IPS-18c (cell line): ENCODE measurements at regions not wholly inside any gene's neighbourhood (a gene's known extent, or its start where the extent isn't known, plus 50 kb on each side); places are given as distances from the start of the nearest gene placed in this dataset.

ENCODE experiments used
- H3K4me3 ChIP-seq: 2 replicates; pipeline ENCODE4 v1.7.0; 2013; ENCODE audit warnings: low read depth, mild to moderate bottlenecking, low read length, moderate library complexity; ENCODE audit not compliant: insufficient read depth
- H3K9me3 ChIP-seq: one replicate; pipeline ENCODE4 v1.6.1; 2013; ENCODE audit warnings: mild to moderate bottlenecking, low read length, moderate library complexity; ENCODE audit not compliant: control insufficient read depth, insufficient read depth

GRCh38 chr3:67783281-67784250, 129.2 kb upstream of the SUCLG2 start:
- H3K9me3 ChIP-seq, result peaks cover 2% of the 10 kb centered on the region
- H3K4me3 ChIP-seq, result no peak overlapping the region

- no peak overlapping the region for H3K4me3 ChIP-seq
- peaks cover 2% of the 10 kb centered on the region for H3K9me3 ChIP-seq
These were observed 127.5 kb upstream of the SUCLG2 start for GRCh38 chr3:67781871-67782270.

GRCh38 chr3:67781218-67781617, 126.8 kb upstream of the SUCLG2 start:
- no peak overlapping the region for H3K4me3 ChIP-seq
- peaks cover 2% of the 10 kb centered on the region for H3K9me3 ChIP-seq

GRCh38 chr3:67774676-67775075, 120.3 kb upstream of the SUCLG2 start:
- Histone ChIP-seq H3K9me3 (no peaks in the 10 kb centered on the region), H3K4me3 (no peak overlapping the region)

- Histone ChIP-seq H3K4me3 (no peak overlapping the region), H3K9me3 (no peaks in the 10 kb centered on the region)
These were observed 111.2 kb upstream of the SUCLG2 start for GRCh38 chr3:67765575-67765974.

GRCh38 chr3:67745296-67745695, 90.9 kb upstream of the SUCLG2 start:
- H3K9me3 ChIP-seq, result no peaks in the 10 kb centered on the region
- H3K4me3 ChIP-seq, result no peak overlapping the region

- Histone ChIP-seq H3K9me3 (no peaks in the 10 kb centered on the region), H3K4me3 (no peak overlapping the region)
These were observed 90.3 kb upstream of the SUCLG2 start for GRCh38 chr3:67744699-67745098.

- Histone ChIP-seq H3K9me3 (no peaks in the 10 kb centered on the region), H3K4me3 (no peak overlapping the region)
These were observed 85.4 kb upstream of the SUCLG2 start for GRCh38 chr3:67739851-67740250.

GRCh38 chr3:67737906-67738865, 83.8 kb upstream of the SUCLG2 start:
- H3K4me3 ChIP-seq, result no peak overlapping the region
- H3K9me3 ChIP-seq, result no peaks in the 10 kb centered on the region

GRCh38 chr3:67737140-67737539, 82.7 kb upstream of the SUCLG2 start:
- H3K9me3 ChIP-seq, result no peaks in the 10 kb centered on the region
- H3K4me3 ChIP-seq, result no peak overlapping the region

- H3K4me3 ChIP-seq, result no peak overlapping the region
- H3K9me3 ChIP-seq, result no peaks in the 10 kb centered on the region
These were observed 79.0 kb upstream of the SUCLG2 start for GRCh38 chr3:67733269-67733950.

GRCh38 chr3:67724434-67724833, 70.0 kb upstream of the SUCLG2 start:
- no peaks in the 10 kb centered on the region for H3K9me3 ChIP-seq
- no peak overlapping the region for H3K4me3 ChIP-seq

GRCh38 chr3:67723863-67724262, 69.5 kb upstream of the SUCLG2 start:
- Histone ChIP-seq H3K9me3 (no peaks in the 10 kb centered on the region), H3K4me3 (no peak overlapping the region)

GRCh38 chr3:67719333-67719732, 64.9 kb upstream of the SUCLG2 start:
- no peak overlapping the region for H3K4me3 ChIP-seq
- no peaks in the 10 kb centered on the region for H3K9me3 ChIP-seq

- H3K4me3 ChIP-seq, result no peak overlapping the region
These were observed 61.6 kb upstream of the SUCLG2 start for GRCh38 chr3:67715971-67716370.

GRCh38 chr3:67713764-67714469, 59.5 kb upstream of the SUCLG2 start:
- Histone ChIP-seq H3K4me3 (no peak overlapping the region), H3K9me3 (no peaks in the 10 kb centered on the region)

More at GRCh38 chr3:67715971-67716370, 61.6 kb upstream of the SUCLG2 start:
- no peaks in the 10 kb centered on the region for H3K9me3 ChIP-seq

GRCh38 chr3:67712259-67712658, 57.8 kb upstream of the SUCLG2 start:
- Histone ChIP-seq H3K9me3 (no peaks in the 10 kb centered on the region), H3K4me3 (no peak overlapping the region)
